Osteoblast (primary cell): ENCODE measurements at regions not wholly inside any gene's neighbourhood (a gene's known extent, or its start where the extent isn't known, plus 50 kb on each side); places are given as distances from the start of the nearest gene placed in this dataset.
A peak's percentile ranks its signal among the peaks of the same experiment; 100 is the strongest.

Experiments
- DNase-seq: peaks from one replicate; pipeline ENCODE4 v3.0.0; 2011; ENCODE audit warnings: low spot score, mixed read lengths; ENCODE audit not compliant: insufficient read length; ENCODE audit errors: missing footprints
- H2AFZ ChIP-seq: 2 replicates; pipeline ENCODE4 v1.6.0; 2011; ENCODE audit warnings: mild to moderate bottlenecking, low read length
- H3K27ac ChIP-seq: 2 replicates; pipeline ENCODE4 v1.5.1; 2011; ENCODE audit warnings: mild to moderate bottlenecking, low read depth, low read length, moderate library complexity
- H3K27me3 ChIP-seq: 2 replicates; pipeline ENCODE4 v1.6.0; 2012; ENCODE audit warnings: mild to moderate bottlenecking, control low read depth, inconsistent platforms, low read length, moderate library complexity; ENCODE audit not compliant: insufficient read depth
- H3K36me3 ChIP-seq: 2 replicates; pipeline ENCODE4 v1.5.1; 2011; ENCODE audit warnings: mild to moderate bottlenecking, low read length, control low read depth, moderate library complexity; ENCODE audit not compliant: insufficient read depth
- H3K4me1 ChIP-seq: 2 replicates; pipeline ENCODE4 v1.5.1; 2011; ENCODE audit warnings: mild to moderate bottlenecking, low read length, control low read depth, moderate library complexity; ENCODE audit not compliant: insufficient read depth
- H3K4me2 ChIP-seq: 2 replicates; pipeline ENCODE4 v1.6.0; 2011; ENCODE audit warnings: mild to moderate bottlenecking, low read length; ENCODE audit not compliant: insufficient read depth
- H3K4me3 ChIP-seq: fragments of 200-600 bp; sonication (generic); 3 replicates; pipeline ENCODE4 v1.5.1; 2012; ENCODE audit warnings: mild to moderate bottlenecking, low read length, inconsistent platforms; ENCODE audit not compliant: insufficient read depth
- H3K79me2 ChIP-seq: 2 replicates; pipeline ENCODE4 v1.6.0; 2012; ENCODE audit warnings: mild to moderate bottlenecking, low read length, control low read depth, inconsistent platforms; ENCODE audit not compliant: insufficient read depth
- H3K9me3 ChIP-seq: 2 replicates; pipeline ENCODE4 v1.5.1; 2011; ENCODE audit warnings: low read depth, low read length, control low read depth
- H4K20me1 ChIP-seq: 2 replicates; pipeline ENCODE4 v1.6.0; 2012; ENCODE audit warnings: mild to moderate bottlenecking, low read length, control low read depth; ENCODE audit not compliant: insufficient read depth
- TF ChIP-seq, protein P1 (sequence below): IDR thresholded peaks from 2 replicates; pipeline ENCODE4 v1.5.1; 2011; ENCODE audit warnings: mild to moderate bottlenecking, low read depth, low read length, moderate library complexity; ENCODE audit errors: extremely low read depth

DNA sequence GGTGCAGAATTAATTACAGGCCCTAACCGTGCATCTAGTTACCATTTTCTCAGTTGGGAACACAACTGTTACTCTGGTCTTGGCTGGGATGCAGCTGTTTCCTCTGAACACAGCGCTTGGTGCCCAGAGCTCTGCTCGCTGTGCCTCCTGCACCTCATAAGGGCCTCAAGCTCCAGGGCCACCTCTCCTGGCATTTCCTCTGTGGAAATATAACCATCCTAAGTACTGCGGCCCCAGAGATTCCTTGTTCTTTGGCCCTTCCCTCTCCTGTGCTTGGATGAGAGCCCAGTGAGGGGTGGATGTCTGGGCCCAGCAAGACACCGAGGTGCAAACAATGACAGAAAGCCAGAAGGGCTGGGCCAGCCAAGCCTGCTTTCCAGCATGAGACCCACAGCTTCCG lies 169.9 kb upstream of the CST7 start:
- Histone ChIP-seq H3K4me2 (no peak overlapping the region), H3K27me3 (peaks cover 12% of the 10 kb centered on the region), H3K4me1 (peaks cover 6% of the 10 kb centered on the region), H3K36me3 (no peaks in the 10 kb centered on the region), H2AFZ (no peak overlapping the region), H3K27ac (no peak overlapping the region), H3K79me2 (no peaks in the 10 kb centered on the region), H3K9me3 (no peaks in the 10 kb centered on the region), H3K4me3 (no peak overlapping the region), H4K20me1 (no peaks in the 10 kb centered on the region)
- TF ChIP-seq, protein P1, sequence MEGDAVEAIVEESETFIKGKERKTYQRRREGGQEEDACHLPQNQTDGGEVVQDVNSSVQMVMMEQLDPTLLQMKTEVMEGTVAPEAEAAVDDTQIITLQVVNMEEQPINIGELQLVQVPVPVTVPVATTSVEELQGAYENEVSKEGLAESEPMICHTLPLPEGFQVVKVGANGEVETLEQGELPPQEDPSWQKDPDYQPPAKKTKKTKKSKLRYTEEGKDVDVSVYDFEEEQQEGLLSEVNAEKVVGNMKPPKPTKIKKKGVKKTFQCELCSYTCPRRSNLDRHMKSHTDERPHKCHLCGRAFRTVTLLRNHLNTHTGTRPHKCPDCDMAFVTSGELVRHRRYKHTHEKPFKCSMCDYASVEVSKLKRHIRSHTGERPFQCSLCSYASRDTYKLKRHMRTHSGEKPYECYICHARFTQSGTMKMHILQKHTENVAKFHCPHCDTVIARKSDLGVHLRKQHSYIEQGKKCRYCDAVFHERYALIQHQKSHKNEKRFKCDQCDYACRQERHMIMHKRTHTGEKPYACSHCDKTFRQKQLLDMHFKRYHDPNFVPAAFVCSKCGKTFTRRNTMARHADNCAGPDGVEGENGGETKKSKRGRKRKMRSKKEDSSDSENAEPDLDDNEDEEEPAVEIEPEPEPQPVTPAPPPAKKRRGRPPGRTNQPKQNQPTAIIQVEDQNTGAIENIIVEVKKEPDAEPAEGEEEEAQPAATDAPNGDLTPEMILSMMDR, result no peak
- no peak for DNase-seq

DNA sequence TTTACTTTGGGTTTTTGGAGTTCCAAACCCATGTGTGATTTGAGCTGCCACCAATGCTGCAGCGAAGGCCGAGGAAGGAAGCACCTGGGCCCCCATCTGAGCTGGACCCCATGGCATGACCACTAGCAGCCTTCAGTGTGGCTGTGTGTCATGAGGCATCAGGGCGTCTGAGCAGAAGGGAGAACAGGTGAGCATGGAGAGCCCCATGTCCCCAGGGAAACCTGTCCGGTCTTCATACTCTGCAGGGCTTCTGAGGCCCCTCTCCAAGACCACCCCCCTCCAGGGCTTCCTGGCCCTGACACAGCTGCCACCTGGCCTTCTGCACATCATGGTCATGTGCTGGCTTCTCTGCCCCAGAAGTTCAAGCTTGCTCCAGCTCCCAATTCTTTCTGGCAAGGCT lies 169.1 kb upstream of the CST7 start:
- TF ChIP-seq, protein P1, result no peak
- Histone ChIP-seq H3K79me2 (no peaks in the 10 kb centered on the region), H3K9me3 (no peaks in the 10 kb centered on the region), H3K4me2 (no peak overlapping the region), H2AFZ (no peak overlapping the region), H4K20me1 (no peaks in the 10 kb centered on the region), H3K4me1 (no peaks in the 10 kb centered on the region), H3K4me3 (no peak overlapping the region), H3K27ac (no peak overlapping the region), H3K27me3 (peaks cover 12% of the 10 kb centered on the region), H3K36me3 (no peaks in the 10 kb centered on the region)
- DNase-seq, result no peak

DNA sequence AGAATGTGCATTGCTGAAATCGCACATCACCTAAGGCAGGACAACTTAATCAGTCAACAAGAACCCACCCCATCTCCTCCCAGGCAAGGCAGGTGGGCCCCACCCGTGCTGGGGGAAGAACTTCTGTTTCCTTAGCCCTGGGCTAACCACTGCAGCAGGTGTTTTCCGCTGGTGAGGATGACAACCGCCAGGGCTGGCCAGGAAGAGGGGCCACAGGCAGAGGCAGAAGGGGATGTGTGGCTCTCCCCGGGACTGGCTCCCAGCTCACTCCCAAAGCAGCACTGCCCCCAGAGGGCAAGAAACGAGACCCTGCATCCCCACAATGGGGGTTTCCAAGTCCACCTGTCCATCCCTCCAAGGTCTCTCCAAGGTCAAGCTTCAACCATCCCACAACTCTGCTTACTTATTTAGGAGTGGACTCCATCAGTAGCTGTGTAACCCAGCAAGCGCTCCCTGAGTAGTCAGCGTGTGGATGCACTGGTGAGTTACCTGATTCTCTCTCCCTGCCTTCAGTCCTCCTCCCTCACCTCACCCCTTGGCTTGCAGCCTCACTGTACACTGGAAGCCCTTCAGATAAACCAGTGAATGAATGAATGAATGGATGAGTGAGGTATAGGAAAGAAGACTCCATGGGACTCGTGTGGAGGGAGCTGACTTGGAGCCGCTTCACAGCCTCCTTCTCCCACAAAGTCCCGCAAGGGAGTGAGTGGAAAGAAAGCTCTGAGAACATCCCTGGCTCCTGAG lies 168.2 kb upstream of the CST7 start:
- Histone ChIP-seq H3K79me2 (no peaks in the 10 kb centered on the region), H4K20me1 (no peaks in the 10 kb centered on the region), H3K4me3 (no peak overlapping the region), H3K36me3 (no peaks in the 10 kb centered on the region), H3K9me3 (no peaks in the 10 kb centered on the region), H3K4me2 (no peak overlapping the region), H3K27me3 (peaks cover 12% of the 10 kb centered on the region), H3K4me1 (peaks cover 5% of the 10 kb centered on the region), H2AFZ (no peak overlapping the region), H3K27ac (no peak overlapping the region)
- DNase-seq, result peak; percentile 77
- TF ChIP-seq, protein P1, result no peak

DNA sequence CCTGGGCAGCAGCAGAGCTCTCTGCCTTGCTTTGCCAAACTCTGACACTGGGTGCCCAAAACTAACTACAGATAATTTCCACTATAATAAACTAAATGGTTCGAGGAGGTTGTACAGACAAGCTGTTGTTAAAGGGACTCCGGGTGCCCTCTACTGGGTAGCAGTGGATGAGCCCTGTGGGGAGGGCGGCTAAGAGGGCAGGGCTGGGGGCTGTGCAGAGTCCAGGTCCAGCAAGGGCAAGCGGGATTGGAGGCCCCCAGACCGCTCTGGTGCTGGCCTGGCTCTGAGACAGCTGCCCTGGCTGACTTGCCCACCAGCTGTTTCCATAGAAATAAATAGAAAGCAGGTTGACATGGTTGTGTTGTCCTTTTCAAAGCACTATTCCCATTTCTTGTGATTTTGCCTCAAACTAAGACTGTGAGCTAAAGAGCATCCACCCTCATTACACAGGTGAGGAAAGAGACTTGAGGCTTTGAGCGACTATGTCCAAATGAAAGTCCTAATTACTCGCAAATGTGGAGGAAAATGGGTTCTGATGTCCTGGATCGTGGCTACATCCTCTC lies 167.6 kb upstream of the CST7 start:
- TF ChIP-seq, protein P1, result peak; percentile 80

More for the DNA sequence above, 167.6 kb upstream of the CST7 start:
- Histone ChIP-seq H3K4me1 (peaks cover 5% of the 10 kb centered on the region), H3K36me3 (no peaks in the 10 kb centered on the region), H2AFZ (no peak overlapping the region), H3K79me2 (no peaks in the 10 kb centered on the region), H3K27me3 (peaks cover 12% of the 10 kb centered on the region), H4K20me1 (no peaks in the 10 kb centered on the region), H3K9me3 (no peaks in the 10 kb centered on the region), H3K27ac (no peak overlapping the region), H3K4me3 (no peak overlapping the region), H3K4me2 (no peak overlapping the region)
- peak; percentile 95 for DNase-seq
